GM12874 (cell line): ENCODE measurements at regions not wholly inside any gene's neighbourhood (a gene's known extent, or its start where the extent isn't known, plus 50 kb on each side); places are given as distances from the start of the nearest gene placed in this dataset.

Source experiments
- CTCF ChIP-seq: IDR thresholded peaks from 2 replicates; pipeline ENCODE4 v1.5.1; 2011; ENCODE audit warnings: low read depth, mild to moderate bottlenecking, control low read depth, low read length, moderate library complexity; ENCODE audit not compliant: insufficient read depth

GRCh38 chr3:18151199-18151598, 273.9 kb downstream of the SATB1 start:
- TF ChIP-seq CTCF = no peak

GRCh38 chr3:18149935-18150334, 275.2 kb downstream of the SATB1 start:
- TF ChIP-seq CTCF = no peak

- no peak for TF ChIP-seq CTCF
Observed at GRCh38 chr3:18149386-18149785, 275.8 kb downstream of the SATB1 start.

GRCh38 chr3:18144571-18144970, 280.6 kb downstream of the SATB1 start:
- TF ChIP-seq CTCF = no peak

- TF ChIP-seq CTCF = no peak
Observed at GRCh38 chr3:18143258-18143780, 281.8 kb downstream of the SATB1 start.

- TF ChIP-seq CTCF = no peak
Observed at GRCh38 chr3:18137958-18138357, 287.2 kb downstream of the SATB1 start.

GRCh38 chr3:18135060-18135814, 289.9 kb downstream of the SATB1 start:
- TF ChIP-seq CTCF = no peak
